ENCODE measurements at regions not wholly inside any gene's neighbourhood (a gene's known extent, or its start where the extent isn't known, plus 50 kb on each side); places are given as distances from the start of the nearest gene placed in this dataset.
"Not testable (repeated sequence)": the region's sequence is repeated elsewhere in the genome, so short reads cannot be mapped to it uniquely, and the experiment has no call there.

DNA sequence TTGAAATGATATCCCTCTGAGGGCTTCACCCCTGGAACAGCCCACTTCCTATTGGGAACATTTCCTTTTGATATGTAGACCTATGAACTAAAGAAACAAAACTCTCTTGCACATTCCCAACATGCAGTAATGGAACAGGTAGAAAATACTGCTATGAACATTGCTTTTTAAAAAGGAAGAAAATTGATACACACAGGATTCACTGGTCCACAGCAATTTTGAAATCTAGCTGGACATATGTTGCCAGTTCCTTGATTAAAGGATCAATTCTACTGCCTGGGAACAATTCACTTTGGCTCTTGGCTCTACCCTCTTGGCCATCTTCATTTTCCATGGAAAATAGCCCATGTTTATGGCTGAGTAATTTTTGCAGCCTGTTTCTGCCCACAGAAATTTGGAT lies 74.9 kb upstream of the ZNF280D start:
- DNase-seq, result no peak

DNA sequence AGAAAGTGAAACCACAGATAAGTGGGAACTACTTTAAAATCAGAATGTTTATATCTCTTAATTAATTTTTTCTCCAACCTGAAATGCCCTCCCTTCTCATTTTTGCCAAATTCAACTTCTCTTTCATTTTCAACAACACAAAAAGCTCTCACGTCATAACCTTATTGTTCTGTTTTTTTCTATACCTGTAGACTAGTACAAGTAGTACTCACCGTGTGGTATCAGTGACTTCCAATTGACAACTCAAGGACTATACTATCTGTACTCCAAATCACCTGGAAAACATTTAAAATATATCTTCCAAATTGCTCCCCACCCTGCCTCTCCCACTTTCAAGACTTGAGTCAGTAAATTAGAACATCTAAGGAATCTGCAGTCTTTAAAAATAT lies 72.8 kb upstream of the ZNF280D start:
- DNase-seq, result no peak

DNA sequence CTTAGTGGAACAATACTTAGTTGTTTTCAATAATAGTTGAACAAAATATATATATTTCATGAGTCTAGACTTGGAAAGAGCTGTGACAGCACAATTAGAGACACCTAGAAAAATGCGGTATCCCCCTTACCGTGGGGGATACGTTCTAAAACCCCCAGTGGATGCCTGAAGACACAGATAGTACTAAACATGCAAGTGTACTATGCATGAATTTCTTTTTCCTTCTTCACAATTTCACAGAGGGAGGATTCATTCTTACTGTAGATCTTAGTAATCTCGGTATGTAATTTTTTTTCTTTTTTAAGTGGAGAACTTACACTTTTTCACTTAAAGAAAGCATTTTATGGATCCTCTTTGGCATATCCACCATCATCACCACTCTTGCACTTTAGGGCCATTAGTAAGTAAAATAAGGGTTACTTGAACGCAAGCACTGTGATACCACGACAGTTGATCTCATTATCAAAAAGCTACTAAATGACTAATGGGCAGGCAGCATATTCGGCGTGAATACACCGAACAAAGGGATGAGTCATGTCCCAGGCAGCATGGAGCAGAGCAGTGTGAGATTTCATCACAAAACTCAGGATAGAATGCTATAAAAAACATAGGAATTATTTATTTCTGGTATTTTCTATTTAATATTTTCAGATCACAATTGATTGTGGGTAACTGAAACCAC lies 72.3 kb upstream of the ZNF280D start:
- DNase-seq, result peak in 1 of 5 donors; percentile 53

DNA sequence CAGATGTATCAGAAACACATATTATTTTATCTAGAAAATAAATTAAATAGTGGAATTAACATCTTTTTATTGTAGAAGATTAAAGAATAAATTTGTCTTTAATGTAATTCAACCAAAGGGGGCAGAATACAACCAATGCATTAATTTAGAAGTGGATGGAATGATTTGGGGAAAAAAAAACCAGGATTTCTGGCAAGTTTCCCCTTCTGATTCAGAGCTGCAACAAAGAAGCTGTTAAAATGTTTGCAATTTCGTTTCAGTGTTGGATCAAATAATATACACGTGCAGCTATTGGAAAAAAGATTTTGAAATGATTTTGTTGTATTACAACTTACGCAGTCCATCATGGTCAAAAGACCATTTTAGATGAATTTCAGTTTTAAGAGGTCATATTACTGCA lies 71.6 kb upstream of the ZNF280D start:
- DNase-seq, result no peak

DNA sequence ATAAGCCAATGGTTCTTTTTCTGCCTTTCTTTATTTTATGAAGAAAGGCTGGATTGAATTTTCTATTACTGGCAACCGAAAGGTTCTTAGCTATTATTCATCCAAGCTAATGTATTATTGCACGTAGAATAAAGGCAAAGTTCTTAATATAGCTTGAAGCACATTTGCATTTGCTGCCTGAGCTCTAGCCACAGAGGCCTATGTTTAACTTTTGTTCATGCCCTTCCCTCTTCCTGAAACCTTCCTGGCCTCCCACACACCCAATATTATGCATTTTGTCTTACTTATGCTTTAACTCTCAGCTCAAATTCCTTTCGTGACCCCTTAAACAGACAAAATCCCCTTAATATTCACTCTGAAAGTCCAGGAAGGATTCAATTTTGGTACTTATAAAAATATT lies 71.0 kb upstream of the ZNF280D start:
- DNase-seq, result no peak

DNA sequence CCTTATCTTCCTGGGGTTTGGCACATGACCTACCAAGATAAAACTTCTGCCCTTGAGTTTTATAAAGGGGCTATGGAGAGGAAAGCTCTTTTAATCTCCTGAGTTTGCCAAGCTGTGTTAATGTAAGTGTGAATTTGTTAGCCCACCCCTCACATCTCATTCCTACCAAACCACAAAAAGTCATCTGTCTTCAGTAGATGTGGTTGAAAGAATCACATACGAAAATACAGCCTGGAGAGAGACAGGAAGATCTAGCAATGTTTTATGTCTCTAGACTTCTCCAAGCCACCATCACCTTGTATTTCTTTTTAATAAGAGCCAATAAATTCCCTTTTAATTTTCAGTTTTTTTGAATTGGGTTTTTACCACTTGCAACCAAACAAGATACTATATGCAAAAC lies 68.9 kb upstream of the ZNF280D start:
- no peak for DNase-seq

DNA sequence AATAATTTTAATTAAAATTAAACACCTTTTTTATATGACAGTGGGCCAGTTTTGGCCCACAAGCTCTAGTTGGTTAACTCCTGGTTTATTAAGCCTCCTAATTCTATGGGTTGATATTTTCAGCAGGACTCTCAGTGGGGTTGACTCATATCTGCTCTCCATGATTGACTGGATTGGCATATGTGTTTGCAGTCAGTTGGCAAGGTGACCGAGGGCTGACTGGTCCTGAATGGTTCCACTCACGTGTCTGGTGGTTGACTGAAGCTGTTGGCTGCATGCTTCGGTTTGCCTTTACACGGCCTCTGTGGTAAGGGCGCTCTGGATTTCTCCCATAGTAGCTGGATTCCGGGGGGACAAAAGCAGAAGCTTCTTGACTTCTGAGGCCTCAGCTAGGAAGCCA lies 65.3 kb upstream of the ZNF280D start:
- DNase-seq, result peak in 1 of 5 donors; percentile 71

DNA sequence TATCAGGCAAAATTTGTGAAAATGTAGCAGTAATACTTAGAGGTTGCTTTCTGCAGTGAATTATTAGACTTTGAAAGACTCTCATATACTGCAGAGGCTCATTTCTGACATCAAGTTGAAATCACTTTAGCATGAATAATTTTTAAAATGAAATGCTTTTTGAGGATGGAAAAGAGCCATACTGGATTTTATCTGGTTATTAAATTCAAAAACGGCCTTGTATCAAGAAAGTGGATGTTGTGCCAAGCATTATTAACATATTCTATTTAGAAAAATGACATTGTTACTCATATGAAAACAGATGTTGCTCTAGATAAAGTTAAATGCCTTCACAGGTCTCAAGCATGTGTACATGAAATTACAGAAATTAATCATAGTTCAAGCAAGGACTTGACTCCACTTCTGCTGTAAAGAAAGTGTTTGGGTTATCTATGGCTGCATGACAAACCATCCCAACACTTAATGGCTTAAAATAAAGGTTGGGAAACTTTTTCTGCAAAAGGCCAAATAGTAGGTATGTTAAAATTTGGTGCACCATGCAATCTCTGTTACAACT lies 64.5 kb upstream of the ZNF280D start:
- DNase-seq, result peak in 1 of 5 donors; percentile 11

DNA sequence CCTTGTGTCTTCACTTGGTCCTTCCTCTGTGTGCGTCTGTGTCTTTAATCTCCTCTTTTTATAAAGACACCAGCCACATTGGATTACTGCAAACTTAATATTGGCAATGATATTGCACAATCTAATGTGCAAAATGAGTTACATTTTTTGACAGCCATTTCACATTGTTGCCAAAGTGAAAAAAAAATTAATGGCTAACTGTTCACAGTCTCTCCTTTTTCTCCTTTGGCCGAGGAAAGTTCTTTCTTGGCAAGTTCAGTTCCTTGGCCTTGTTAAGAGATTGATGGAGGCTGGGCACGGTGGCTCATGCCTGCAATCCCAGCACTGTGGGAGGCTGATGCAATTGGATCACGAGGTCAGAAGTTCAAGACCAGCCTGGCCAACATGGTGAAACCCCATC lies 62.2 kb upstream of the ZNF280D start:
- no peak for DNase-seq

DNA sequence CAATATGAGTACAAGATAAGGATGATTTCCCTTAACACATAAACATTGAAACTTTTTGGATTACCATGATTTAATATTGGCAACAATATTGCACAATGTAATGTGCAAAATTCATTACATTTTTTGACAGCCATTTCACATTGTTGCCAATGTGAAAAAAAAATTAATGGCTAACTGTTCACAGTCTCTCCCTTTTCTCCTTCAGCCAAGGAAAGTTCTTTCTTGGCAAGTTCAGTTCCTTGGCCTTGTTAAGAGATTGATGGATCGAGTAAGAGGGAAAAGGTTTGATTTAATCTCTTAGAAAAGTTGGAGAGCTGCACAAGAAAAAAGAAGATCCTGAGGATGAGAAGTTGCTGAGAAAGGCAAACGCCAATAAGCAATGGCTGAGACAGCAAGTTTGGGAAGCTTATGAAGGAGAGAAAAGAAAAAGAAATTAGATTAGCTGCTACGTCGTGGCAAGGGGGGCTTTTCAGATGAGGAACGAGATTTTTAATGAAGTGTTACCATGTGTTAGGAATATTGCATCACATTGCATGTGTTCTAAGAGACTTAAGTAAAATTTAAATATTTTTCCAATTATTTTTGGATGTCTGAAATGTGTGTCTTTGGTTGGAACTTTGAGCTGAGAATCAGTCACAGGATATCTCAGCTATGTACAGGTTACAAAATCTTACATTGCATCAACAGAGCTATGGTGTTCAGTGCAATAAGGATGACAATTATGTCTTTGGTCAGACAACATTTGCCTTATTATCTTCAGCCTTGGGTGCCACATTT lies 61.4 kb upstream of the ZNF280D start:
- DNase-seq, result no peak

DNA sequence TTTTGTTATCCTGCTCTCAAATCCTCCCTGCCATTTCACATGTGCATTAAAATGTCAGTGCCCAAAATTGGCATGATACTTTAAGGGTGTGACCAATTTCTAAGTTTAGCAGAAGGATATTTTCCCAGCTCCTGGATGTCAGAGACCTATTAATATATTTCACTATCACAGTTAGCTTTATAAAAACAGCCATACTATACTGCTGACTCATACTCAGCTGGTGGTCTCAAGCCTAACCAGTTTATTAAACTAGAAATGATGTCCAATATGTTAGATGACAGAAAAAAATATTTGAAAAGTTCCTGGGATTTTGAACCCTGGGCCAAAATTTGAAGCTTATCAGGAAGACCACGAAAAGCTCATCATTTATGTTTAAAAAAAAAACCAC lies 60.9 kb upstream of the ZNF280D start:
- no peak for DNase-seq

DNA sequence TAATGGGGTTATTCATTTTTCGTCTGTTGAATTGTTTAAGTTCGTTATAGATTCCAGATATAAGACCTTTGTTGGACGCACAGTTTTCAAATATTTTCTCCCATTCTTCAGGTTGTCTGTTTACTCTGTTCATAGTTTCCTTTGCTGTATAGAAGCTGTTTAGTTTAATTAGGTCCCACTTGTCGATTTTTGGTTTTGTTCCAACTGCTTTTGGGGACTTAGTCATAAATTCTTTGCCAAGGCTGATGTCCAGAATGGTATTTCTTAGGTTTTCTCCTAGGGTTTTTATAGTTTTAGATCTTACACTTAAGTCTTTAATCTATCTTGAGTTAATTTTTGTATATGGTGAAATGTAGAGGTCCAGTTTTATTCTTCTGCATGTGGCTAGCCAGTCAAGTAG lies 58.9 kb upstream of the ZNF280D start:
- DNase-seq, result no peak

DNA sequence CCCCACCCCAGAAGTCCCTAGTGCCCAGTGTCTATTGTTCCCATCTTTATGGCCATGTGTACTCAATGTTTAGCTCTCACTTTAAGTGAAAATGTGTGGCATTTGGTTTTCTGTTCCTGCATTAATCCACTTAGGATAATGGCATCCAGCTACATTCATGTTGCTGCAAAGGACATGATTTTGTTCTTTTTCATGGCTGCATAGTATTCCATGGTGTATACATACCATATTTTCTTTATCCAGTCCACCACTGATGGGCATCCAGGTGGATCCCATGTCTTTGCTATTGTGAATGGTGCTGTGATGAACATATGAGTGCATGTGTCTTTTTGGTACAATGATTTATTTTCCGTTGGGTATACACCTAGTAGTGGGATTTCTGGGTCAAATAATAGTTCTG lies 58.2 kb upstream of the ZNF280D start:
- DNase-seq, result not testable (repeated sequence)

DNA sequence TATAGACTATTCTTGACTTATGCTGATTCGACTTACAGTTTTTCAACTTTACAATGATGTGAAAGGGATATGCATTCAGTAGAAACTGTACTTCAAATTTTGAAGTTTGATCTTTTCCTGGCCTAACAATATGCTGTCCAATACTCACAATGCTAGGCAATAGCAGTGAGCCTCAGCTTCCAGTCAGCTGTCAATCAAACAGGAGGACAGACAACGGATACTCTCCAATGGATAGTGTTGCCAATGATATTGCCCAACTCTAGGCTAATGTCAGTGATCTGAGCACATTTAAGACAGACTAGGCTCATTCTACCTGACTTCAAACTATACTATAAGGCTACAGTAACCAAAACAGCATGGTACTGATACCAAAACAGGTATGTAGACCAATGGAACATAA lies 55.0 kb upstream of the ZNF280D start:
- no peak for DNase-seq

DNA sequence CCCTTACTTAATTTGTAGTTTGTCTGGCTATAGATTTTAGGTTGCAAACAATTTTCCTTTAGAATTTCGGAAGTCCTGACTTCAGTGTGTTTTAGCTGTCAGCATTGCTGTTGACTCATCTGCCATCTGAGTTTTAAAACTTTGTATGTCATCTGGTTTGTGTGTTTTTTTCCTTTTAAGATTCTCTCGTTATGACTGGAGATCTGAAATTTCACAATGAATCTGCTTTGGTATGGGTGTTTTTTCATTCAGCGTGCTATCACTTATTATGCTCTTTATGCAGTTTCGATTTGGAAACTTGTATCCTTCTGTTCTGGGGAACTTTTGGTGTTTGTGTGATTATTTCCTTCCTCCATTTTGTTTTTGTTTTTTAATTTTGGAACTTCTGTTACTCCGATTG lies 53.7 kb upstream of the ZNF280D start:
- peak in 1 of 5 donors; percentile 86 for DNase-seq

DNA sequence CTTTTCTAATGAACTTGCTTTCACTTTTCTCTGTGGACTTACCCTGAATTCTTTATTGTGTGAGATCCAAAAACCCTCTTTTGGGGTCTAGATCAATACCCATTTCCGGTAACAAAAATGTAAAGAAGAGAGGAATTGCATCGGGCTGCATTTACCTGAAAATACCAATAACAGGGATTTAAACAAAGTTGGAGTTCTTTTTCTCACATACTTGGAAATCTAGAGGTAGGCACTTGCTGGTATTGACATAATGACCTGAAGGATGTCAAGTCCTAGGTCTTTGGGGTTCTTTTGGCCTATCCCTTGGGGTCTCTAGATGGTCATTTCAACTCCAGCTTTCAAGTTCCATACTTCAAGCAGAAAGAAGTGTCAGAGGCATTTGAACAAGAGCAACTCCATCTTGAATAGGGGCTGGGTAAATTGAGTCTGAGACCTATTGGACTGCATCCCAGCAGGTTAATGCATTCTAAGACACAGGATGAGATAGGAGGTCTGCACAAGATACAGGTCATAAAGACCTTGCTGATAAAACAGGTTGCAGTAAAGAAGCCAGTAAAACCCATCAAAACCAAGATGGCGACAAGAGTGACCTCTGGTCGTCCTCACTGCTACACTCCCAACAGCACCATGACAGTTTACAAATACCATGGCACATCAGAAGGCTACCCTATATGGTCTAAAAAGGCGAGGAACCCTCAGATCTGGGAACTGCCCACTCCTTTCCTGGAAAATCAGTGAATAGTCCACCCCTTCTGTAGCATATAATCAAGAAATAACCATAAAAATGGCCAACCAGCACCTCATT lies 50.8 kb upstream of the ZNF280D start:
- no peak for DNase-seq

DNA sequence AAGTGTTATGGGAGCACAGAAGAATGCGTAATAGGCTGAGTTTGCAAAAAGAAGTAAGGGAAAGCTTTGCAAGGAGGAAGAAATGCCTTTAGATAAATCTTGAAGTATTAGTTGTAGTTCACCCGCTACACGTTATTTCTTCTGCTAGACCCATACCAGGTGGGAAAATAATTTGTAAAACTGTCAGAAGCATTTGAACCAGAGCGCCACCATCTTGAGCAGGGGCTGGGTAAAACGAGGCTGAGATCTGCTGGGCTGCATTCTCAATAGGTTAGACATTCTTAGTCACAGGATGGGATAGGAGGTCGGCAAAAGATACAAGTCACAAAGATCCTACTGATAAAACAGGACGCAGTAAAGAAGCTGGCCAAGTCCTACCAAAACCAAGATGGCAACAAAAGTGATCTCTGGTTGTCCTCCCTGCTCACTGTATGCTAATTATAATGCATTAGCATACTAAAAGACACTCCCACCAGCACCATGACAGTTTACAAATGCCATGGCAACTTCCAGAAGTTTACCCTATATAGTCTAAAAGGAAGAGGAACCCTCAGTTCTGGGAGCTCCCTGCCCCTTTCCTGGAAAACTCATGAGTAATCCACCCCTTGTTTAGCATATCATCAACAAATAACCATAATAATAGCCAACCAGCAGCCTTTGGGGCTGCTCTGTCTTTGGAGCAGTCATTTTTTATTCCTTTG lies 50.0 kb upstream of the ZNF280D start:
- DNase-seq, result no peak
